Neural progenitor cell (in vitro differentiated cells): ENCODE measurements at regions not wholly inside any gene's neighbourhood (a gene's known extent, or its start where the extent isn't known, plus 50 kb on each side); places are given as distances from the start of the nearest gene placed in this dataset.
"Not testable (repeated sequence)": the region's sequence is repeated elsewhere in the genome, so short reads cannot be mapped to it uniquely, and the experiment has no call there.

Experiments used
- DNase-seq: peaks from one replicate; pipeline ENCODE4 v3.0.0-alpha.2; 2016; ENCODE audit warnings: low spot score
- H2AFZ ChIP-seq: fragments of 200-600 bp; sonication (generic); replicated peaks from 2 replicates; pipeline ENCODE4 v1.6.1; 2016; ENCODE audit warnings: antibody characterized with exemption
- H3F3A ChIP-seq: fragments of 200-600 bp; sonication (generic); 2 replicates; pipeline ENCODE4 v1.6.1; 2016; ENCODE audit warnings: antibody characterized with exemption, low read depth
- H3K27ac ChIP-seq: fragments of 200-600 bp; sonication (generic); 2 replicates; pipeline ENCODE4 v1.5.1; 2016; ENCODE audit warnings: mild to moderate bottlenecking
- H3K27me3 ChIP-seq: fragments of 200-600 bp; sonication (generic); 2 replicates; pipeline ENCODE4 v1.6.1; 2016; ENCODE audit warnings: mild to moderate bottlenecking, moderate library complexity
- H3K36me3 ChIP-seq: fragments of 200-600 bp; sonication (generic); 2 replicates; pipeline ENCODE4 v1.5.1; 2016
- H3K4me1 ChIP-seq: fragments of 200-600 bp; sonication (generic); 2 replicates; pipeline ENCODE4 v1.6.1; 2016; ENCODE audit warnings: mixed run types
- H3K4me2 ChIP-seq: fragments of 200-600 bp; sonication (generic); 2 replicates; pipeline ENCODE4 v1.6.1; 2016
- H3K4me3 ChIP-seq: fragments of 200-600 bp; sonication (generic); 2 replicates; pipeline ENCODE4 v1.5.1; 2016
- H3K79me2 ChIP-seq: fragments of 200-600 bp; sonication (generic); 2 replicates; pipeline ENCODE4 v1.6.1; 2016; ENCODE audit warnings: low read depth
- H3K9ac ChIP-seq: fragments of 200-600 bp; sonication (generic); 2 replicates; pipeline ENCODE4 v1.6.1; 2016
- H3K9me3 ChIP-seq: fragments of 200-600 bp; sonication (generic); 2 replicates; pipeline ENCODE4 v1.5.1; 2016; ENCODE audit warnings: low read depth
- H4K20me1 ChIP-seq: fragments of 200-600 bp; sonication (generic); 2 replicates; pipeline ENCODE4 v1.6.1; 2016; ENCODE audit warnings: low read depth
- H3K27ac Mint-ChIP-seq: 3 replicates; pipeline ENCODE4 v1.8.0; 2021; ENCODE audit warnings: mixed read lengths
- H3K27me3 Mint-ChIP-seq: 2 replicates; pipeline ENCODE4 v1.8.0; 2022; ENCODE audit warnings: low read depth, mild to moderate bottlenecking, inconsistent platforms, moderate library complexity, mixed read lengths; ENCODE audit not compliant: insufficient read depth
- H3K36me3 Mint-ChIP-seq: 3 replicates; pipeline ENCODE4 v1.8.0; 2021; ENCODE audit warnings: mixed read lengths
- H3K4me1 Mint-ChIP-seq: 3 replicates; pipeline ENCODE4 v1.8.0; 2021; ENCODE audit warnings: mixed read lengths
- H3K4me3 Mint-ChIP-seq: 3 replicates; pipeline ENCODE4 v1.8.0; 2021; ENCODE audit warnings: mild to moderate bottlenecking, moderate library complexity, mixed read lengths
- H3K9me3 Mint-ChIP-seq: 3 replicates; pipeline ENCODE4 v1.8.0; 2020; ENCODE audit warnings: mixed read lengths
- CTCF ChIP-seq: fragments of 200-600 bp; sonication (generic); IDR thresholded peaks from 2 replicates; pipeline ENCODE4 v1.5.1; 2017; ENCODE audit warnings: antibody characterized with exemption, mild to moderate bottlenecking
- EZH2 ChIP-seq: fragments of 200-600 bp; sonication (generic); IDR thresholded peaks from 2 replicates; pipeline ENCODE4 v1.6.1; 2017; ENCODE audit warnings: antibody characterized with exemption, mild to moderate bottlenecking, moderate library complexity
- EZH2phosphoT487 ChIP-seq: fragments of 200-600 bp; sonication (generic); IDR thresholded peaks from 2 replicates; pipeline ENCODE4 v1.6.1; 2017; ENCODE audit warnings: antibody characterized with exemption

- no peak for DNase-seq
- Histone ChIP-seq H3K27me3 (no peaks in the 10 kb centered on the region), H2AFZ (no peak overlapping the region), H3K9me3 (no peaks in the 10 kb centered on the region), H3K9ac (no peak overlapping the region), H3K4me1 (no peaks in the 10 kb centered on the region), H3K36me3 (no peaks in the 10 kb centered on the region), H3K79me2 (no peaks in the 10 kb centered on the region), H3K27ac (no peak overlapping the region), H3F3A (no peaks in the 10 kb centered on the region), H3K4me2 (no peak overlapping the region), H3K4me3 (no peak overlapping the region), H4K20me1 (no peaks in the 10 kb centered on the region)
- Mint-ChIP-seq H3K4me1 (peaks cover 18% of the 10 kb centered on the region), H3K9me3 (peaks cover 10% of the 10 kb centered on the region), H3K4me3 (no peak overlapping the region), H3K36me3 (no peaks in the 10 kb centered on the region), H3K27ac (no peak overlapping the region), H3K27me3 (peaks cover 17% of the 10 kb centered on the region)
- no peak for TF ChIP-seq EZH2phosphoT487
- TF ChIP-seq CTCF: no peak
- TF ChIP-seq EZH2: no peak
Measured at GRCh38 chr22:49395617-49396016, 432.1 kb downstream of the BRD1 start.

GRCh38 chr22:49395062-49395461 is 432.6 kb downstream of the BRD1 start:
- not testable (repeated sequence) for H3K4me1 ChIP-seq, H3K4me3 Mint-ChIP-seq, H3K36me3 Mint-ChIP-seq, H4K20me1 ChIP-seq, H3K79me2 ChIP-seq, H3K27me3 ChIP-seq, H3K4me3 ChIP-seq, H2AFZ ChIP-seq, H3F3A ChIP-seq, H3K36me3 ChIP-seq, DNase-seq, H3K4me2 ChIP-seq, H3K9me3 ChIP-seq, H3K9ac ChIP-seq, H3K9me3 Mint-ChIP-seq, H3K27ac ChIP-seq
- Mint-ChIP-seq H3K27me3 (peaks cover 17% of the 10 kb centered on the region), H3K4me1 (peaks cover 18% of the 10 kb centered on the region), H3K27ac (peak overlapping the region; percentile 18)

GRCh38 chr22:49394116-49394785 is 433.4 kb downstream of the BRD1 start:
- H3K27ac ChIP-seq: no peak overlapping the region
- no peaks in the 10 kb centered on the region for H3K79me2 ChIP-seq
- no peak for TF ChIP-seq CTCF
- H2AFZ ChIP-seq: no peak overlapping the region
- no peak overlapping the region for H3K4me3 Mint-ChIP-seq
- H3K36me3 Mint-ChIP-seq: no peaks in the 10 kb centered on the region
- H3K36me3 ChIP-seq: no peaks in the 10 kb centered on the region
- H3K9ac ChIP-seq: no peak overlapping the region
- peaks cover 17% of the 10 kb centered on the region for H3K27me3 Mint-ChIP-seq
- H3K4me1 Mint-ChIP-seq: peaks cover 18% of the 10 kb centered on the region
- H3K4me3 ChIP-seq: no peak overlapping the region
- H3K27ac Mint-ChIP-seq: no peak overlapping the region
- no peaks in the 10 kb centered on the region for H3K4me1 ChIP-seq
- H3K4me2 ChIP-seq: no peak overlapping the region
- no peaks in the 10 kb centered on the region for H4K20me1 ChIP-seq
- no peaks in the 10 kb centered on the region for H3K9me3 ChIP-seq
- H3F3A ChIP-seq: no peaks in the 10 kb centered on the region
- H3K27me3 ChIP-seq: no peaks in the 10 kb centered on the region
- no peak for DNase-seq
- peaks cover 10% of the 10 kb centered on the region for H3K9me3 Mint-ChIP-seq

- no peaks in the 10 kb centered on the region for H3K27me3 ChIP-seq
- H3K9me3 ChIP-seq: no peaks in the 10 kb centered on the region
- H3F3A ChIP-seq: no peaks in the 10 kb centered on the region
- H3K27ac Mint-ChIP-seq: no peak overlapping the region
- DNase-seq: no peak
- no peaks in the 10 kb centered on the region for H4K20me1 ChIP-seq
- peaks cover 17% of the 10 kb centered on the region for H3K27me3 Mint-ChIP-seq
- H3K36me3 ChIP-seq: no peaks in the 10 kb centered on the region
- H3K9ac ChIP-seq: no peak overlapping the region
- H3K27ac ChIP-seq: no peak overlapping the region
- no peak overlapping the region for H2AFZ ChIP-seq
- H3K4me1 ChIP-seq: no peaks in the 10 kb centered on the region
- H3K79me2 ChIP-seq: no peaks in the 10 kb centered on the region
- no peak overlapping the region for H3K4me3 Mint-ChIP-seq
- H3K36me3 Mint-ChIP-seq: no peaks in the 10 kb centered on the region
- TF ChIP-seq EZH2phosphoT487: no peak
- no peak for TF ChIP-seq CTCF
- TF ChIP-seq EZH2: no peak
- peaks cover 10% of the 10 kb centered on the region for H3K9me3 Mint-ChIP-seq
- H3K4me3 ChIP-seq: no peak overlapping the region
- peaks cover 18% of the 10 kb centered on the region for H3K4me1 Mint-ChIP-seq
- no peak overlapping the region for H3K4me2 ChIP-seq
Measured at GRCh38 chr22:49393526-49393925, 434.1 kb downstream of the BRD1 start.
